GM18870 (cell line): ENCODE measurements at regions not wholly inside any gene's neighbourhood (a gene's known extent, or its start where the extent isn't known, plus 50 kb on each side); places are given as distances from the start of the nearest gene placed in this dataset.
"Not testable (repeated sequence)": the region's sequence is repeated elsewhere in the genome, so short reads cannot be mapped to it uniquely, and the experiment has no call there.

Experiments
- ATAC-seq: cut with Tn5 transposase; IDR thresholded peaks from one replicate; pipeline ENCODE4 v1.9.1; 2021; ENCODE audit warnings: moderate library complexity; ENCODE audit not compliant: unreplicated experiment

DNA sequence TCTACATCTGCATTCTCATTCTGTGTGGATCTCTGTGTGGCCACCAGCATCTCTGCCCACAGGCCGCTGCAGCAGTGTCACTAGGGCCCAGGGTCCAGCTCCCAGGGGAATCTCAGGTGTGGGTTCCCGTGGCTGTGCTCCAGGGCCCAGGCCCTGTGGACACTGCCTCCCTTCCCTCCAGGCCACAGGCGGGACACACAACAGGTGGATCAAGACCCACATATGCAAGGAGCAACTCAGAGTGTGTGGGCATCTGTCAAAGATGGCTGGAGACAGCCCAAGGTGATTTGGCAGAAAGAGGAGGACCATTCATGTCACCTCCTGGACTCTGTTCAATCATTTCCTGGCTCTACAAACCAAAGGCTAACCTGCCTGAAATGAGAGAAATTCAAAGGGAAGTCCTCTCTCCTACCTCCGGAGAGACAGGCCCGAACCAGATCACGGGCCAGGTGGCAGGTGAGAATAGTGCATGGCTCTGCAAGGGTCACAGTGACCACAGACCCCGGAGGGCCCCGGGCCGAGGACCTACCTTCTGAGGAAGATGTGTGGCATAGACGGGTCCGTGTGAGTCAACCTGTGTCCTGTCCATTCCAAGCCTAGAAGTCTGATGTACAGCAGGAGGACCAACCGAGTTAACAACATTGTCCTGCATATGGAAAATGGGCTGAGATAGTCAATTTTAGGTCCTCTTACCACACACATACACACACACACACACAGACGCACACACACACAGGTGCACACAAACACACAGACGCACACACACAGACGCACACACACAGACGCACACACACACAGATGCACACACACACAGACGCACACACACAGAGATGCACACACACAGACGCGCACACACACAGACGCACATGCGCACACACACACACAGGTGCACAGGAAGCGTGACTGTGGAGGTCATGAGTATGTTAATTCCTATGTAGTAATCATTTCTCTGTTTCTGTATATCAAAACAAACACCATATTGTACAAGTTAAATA lies 1068.5 kb downstream of the BRD1 start:
- ATAC-seq = no peak

DNA sequence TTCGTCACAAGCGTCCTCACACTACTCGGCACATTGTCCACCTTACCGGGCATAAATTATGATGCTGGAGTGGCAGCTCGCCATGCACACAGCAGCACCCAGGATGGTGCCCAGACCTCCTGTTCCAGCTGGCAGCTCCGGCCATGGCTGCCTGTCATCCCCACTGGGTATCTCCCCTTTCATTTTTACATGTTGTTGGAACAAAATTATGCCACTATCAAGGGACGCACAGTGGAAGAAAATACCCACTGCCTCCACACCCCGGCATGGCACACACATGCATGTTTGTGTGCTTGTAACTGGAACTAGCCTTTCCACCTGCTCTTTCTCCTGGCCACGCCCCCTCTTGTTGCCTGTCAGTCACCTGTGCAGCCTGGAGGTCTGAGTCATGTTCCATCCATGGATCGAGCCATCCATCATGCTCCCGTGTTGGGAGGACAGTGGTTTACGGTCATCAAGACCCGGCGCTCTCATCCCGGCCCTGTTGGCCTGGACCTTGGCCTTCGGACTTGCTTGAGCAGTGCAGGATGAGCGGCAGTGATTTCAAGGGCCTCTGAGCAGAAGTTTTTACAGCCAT lies 1069.6 kb downstream of the BRD1 start:
- ATAC-seq = no peak

DNA sequence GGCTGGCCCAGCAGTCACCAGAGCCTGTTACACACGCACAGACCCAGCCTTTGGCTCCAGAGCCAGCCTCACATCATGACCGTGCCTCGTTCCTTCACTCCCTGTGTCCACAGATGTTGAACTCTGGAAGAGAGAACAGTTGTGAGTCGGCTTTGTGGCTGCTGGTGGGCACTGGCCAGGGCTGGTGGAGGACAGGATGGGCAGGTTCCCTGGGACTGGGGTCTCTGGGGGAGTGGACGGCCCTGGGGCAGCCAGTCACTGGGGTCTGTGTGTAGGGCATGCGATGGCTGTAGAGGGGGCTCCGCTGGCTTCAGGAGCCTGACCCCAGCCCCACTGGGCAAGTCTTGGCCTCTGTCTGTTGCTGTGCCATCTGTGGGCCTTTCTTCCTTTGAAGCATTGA lies 1070.1 kb downstream of the BRD1 start:
- ATAC-seq = no peak

DNA sequence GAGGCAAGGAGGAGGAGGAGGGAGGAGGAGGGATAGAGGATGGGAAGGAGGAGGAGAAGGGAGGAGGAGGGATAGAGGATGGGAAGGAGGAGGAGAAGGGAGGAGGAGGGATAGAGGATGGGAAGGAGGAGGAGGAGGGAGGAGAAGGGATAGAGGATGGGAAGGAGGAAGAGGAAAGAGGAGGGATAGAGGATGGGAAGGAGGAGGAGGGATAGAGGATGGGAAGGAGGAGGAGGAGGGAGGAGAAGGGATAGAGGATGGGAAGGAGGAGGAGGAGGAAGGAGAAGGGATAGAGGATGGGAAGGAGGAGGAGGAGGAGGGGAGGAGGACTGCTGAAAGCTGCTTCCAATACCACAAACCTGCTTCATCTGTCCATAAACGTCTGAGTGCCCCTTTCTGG lies 1070.5 kb downstream of the BRD1 start:
- not testable (repeated sequence) for ATAC-seq

DNA sequence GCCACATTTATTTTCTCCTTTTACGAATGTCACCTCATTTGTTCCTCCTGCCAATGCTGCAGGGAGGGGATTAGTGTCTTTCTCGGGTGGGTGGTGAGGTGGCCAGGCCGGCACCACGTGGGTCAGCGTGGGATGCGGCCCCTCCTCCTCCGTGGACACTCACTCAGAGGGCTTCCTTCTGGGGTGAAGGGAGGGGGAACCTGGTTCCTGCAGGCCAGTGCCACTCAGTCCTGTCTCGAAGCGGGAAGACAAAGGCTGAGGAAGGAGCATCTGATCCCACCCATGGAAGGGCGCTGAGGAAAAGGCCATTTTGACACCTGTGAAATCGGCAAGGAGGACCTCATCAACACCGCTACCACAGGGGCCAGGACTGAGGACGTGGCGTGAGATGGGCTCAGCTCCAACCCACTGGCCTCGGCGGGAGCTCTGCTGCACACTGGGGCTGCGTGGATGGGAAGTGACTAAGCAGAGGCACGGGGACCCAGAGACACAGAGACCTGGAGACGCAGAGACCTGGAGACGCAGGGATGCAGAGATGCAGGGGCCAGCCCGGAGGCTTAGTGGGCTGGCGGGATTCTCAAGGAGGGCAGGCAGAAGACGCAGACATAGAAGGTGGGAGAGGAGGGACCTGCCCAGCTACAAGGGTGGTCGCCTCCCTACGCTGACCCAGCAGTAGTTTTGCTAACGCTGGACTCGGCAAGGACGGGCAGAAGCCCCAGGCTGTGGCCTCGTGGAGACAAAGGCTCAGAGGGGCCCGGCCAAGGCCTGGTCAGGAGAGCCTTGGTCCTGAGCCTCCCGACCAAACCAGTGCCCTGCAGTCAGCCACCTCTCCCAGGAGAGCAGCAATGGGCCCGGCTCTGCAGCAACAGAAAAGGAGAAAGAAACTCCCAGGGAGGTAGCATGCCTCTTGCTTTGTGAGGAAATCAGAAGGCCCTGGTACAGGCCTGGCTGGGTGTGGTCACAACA lies 1071.2 kb downstream of the BRD1 start:
- ATAC-seq = no peak

DNA sequence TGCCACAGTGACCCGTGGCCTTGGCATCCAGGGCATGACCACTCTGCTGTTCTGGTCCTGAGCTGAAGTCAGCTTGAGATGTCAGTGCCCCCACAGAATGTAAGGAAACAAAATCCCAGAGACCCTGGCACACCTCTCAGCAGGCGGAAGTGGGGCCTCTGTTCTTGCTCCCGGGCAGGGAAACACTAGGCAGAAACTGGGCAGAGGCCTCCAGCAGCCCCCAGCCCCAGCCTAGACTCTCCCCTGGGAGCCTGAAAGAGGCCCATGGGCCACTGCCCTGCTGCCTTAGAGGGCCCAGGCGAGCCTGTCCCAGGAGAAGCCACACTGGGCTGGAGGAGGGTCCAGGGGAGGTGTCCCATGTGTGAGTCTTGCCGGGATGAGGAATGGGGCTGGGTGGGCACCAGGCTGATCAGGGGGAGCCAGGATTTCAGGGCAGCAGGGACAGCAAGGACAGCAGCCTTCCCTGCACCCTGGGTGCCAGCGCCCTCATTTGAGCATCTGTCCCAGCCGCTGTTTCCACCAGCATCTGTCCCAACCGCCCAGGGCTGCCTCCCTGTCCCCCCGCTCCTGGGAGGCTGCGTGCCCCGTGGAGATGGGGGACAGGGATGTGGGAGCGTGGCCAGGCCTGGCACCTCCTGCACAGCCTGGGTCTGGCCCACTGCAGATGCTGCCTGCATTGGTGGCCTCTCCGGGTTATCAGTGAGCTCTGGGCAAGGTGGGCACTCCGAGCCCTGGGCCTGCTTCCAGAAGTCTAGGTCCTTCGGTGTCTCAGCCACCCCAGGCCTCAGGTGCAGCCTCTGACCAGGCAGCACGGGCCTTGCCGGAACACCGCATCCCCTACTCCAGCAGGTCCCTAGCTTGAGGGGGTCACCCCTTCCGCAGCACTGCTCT lies 1072.4 kb downstream of the BRD1 start:
- ATAC-seq = no peak

DNA sequence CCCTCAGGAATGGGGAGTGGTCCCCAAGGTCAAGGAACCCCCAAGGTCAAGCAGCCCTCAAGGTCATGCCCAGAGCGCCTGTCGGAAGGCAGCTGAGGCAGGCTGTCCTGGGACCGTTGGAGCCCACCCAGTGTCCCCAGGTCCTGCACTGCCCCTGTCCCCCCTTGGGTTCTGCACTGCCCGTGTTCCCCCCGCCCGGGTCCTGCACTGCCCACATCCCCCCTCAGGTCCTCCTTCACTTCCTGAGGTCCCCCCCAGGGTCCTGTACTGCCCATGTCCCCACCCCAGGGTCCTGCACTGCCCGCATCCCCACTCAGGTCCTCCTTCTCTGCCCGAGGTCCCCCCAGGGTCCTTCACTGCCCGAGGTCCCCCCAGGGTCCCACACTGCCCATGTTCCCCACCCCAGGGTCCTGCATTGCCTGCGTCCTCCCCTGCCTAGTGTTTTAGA lies 1073.0 kb downstream of the BRD1 start:
- no peak for ATAC-seq

DNA sequence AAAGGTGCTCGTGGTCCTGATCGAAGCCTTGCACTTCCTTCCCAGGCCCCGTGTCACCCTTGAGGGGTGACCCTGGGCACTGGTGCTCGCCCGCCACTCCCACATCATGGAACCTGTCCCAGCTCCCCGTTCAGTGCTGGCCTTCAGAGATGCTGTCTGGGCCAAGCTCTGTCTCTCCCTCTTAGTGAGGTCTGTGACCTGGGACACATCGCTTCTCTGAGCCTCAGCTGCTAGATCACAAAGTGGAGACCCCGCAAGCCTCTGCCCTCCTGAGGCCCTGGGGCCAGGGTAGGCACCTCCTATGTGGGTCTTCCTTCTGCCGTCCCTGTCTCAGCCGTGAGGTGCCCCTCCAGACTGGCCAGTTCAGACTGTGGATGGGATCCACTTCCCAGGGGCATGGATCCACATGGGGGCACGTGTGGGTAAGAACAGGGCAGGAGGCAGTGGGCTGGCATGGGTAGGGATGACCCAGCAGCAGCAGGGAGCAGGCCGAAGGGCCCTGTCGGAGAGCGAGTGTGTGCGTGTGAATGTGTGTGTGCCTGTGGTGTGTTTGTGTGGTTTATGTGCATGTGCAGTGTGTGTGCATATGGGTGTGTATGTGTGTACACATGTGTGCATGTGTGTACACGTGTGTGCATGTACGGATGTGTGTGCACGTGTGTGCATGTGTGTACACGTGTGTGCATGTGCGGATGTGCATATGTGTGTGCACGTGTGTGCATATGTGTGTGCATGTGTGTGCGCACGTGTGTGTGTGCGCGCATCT lies 1073.7 kb downstream of the BRD1 start:
- ATAC-seq = no peak

DNA sequence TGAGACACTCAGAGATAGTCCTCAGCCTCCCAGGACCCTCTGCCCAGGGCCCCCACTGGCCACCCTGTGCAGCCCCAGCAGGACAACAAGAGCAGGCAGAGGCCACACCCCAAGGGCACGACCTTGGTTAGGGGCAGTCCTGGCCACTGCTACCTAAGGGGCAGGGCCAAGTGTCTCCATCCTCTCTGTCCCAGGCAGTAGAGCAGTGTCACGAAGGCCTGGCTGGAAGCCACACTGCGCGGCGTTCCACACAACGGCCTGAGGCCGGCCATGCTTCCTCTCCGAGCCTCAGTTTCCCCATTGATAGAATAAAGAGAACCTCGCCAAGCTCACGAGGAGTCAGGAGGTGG lies 1074.3 kb downstream of the BRD1 start:
- no peak for ATAC-seq

DNA sequence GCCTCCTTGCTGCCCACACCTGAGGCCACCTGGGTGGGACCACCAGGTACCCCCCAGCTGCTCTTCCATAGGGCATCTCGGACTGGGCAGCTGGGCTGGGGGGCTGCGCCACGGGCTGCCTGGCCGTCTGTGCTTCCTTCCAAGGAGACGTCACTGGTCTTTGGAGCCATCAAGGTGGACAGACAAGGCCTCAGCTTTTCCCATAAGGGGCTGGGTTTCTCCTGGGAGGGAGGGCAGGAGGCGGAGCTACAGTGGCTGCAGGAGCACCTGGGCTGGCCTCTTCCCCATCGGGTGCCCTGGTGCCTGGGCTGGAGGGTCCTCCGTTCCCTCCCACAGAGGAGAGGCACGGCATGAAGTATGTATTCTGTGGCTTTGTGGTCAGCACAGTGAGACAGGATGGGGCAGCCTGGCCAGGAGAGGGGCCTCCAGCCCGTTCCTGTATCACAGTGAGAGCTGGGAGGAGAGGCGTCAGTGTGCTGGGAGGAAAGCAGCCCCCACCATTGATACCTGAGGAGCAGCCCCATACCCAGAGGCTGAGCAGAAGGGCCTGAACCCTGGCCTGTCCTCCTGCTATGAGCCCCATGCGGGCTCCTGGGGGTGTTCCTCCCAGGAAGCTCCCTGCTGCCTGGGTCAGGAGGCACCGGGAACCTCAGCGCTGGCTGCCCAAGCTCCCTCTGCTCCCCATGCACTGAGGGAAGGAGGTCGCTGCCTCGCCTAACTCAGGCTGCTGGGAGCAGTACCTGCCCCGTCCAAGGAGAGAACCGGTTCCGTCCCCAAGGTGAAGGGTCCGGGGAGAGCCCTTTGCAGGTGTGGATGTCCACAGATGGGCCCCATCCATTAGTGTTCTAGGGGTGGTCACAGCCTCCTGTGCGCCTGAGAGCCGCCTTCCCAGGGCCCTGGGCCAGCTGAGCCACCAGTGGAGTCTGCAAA lies 1075.0 kb downstream of the BRD1 start:
- no peak for ATAC-seq

DNA sequence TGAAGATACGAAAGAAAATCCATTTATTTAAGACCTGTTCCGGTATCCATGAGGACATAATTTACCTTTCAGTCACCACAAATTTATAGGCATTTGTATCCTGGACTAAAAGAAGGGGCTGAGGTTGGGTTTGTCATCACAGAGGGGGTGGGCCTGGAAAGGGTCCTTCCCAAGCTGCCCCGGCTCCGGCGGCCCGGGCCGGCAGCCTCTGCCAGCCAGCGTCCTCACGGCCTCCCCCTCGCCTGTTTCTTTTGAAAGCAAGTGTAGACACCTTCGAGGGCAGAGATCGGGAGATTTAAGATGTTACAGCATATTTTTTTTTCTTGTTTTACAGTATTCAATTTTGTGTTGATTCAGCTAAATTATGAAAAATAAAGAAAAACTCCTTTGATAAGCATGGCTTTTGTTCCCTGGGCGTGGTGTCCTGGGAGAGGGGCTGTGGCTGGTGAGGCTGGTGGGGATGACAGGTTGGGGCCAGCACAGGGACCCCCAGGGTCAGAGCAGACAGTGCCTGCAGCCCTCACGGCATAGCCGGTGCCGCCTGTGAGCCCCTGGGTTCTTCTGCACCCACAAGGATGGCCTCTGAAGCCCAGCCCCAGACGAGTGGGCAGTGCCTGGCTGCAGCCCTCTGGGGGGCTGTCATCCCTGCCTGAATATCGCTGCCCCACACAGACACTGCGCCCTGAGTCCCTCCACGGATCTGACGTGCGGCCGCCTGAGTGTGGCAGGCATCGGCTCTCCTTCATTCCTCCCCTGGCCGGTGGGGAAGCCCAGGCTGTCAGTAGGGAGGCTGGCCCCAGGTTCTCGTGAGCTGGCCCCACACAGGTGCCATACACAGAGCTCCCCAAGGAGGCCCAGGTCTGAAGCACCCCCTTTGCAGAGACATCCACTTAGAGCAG lies 1075.9 kb downstream of the BRD1 start:
- ATAC-seq = no peak

DNA sequence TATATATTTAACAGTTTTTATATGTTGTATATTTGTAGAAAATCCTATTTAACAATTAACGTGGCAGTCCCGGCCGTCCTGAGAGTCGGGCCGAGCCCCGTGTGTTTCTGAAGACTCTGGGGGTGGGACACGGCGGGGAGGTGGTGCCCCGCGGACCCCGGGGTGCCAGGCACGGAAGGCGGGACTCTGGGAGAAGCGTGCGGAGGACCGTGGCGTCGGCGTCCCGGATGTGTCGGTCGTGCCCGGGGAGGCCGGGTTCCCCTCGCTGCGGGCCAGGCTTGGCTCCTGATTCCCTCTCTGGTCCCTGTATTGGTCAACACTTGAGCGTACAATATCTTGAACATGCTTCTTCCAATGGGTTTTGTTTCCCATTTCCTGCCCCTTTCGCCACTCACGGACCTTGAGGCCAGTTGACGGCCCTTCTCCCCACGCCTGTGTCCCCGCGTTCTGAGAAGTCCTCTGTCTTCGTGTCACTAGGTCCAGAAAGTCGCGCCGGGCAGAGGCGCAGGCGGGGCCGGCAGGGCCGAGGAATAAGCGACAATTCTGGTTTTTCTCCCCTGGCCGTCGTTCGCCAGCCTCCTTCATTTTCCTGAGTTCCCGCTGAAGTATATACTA lies 1076.7 kb downstream of the BRD1 start:
- no peak for ATAC-seq

DNA sequence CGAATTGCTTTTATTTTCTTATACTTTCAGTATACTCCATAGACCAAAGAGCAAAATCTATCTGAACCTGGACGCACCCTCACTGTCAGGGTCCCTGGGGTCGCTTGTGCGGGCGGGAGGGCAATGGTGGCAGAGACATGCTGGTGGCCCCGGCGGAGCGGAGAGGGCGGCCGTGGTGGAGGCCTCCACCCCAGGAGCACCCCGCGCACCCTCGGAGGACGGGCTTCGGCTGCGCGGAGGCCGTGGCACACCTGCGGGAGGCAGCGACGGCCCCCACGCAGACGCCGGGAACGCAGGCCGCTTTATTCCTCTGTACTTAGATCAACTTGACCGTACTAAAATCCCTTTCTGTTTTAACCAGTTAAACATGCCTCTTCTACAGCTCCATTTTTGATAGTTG lies 1077.4 kb downstream of the BRD1 start:
- ATAC-seq = no peak

DNA sequence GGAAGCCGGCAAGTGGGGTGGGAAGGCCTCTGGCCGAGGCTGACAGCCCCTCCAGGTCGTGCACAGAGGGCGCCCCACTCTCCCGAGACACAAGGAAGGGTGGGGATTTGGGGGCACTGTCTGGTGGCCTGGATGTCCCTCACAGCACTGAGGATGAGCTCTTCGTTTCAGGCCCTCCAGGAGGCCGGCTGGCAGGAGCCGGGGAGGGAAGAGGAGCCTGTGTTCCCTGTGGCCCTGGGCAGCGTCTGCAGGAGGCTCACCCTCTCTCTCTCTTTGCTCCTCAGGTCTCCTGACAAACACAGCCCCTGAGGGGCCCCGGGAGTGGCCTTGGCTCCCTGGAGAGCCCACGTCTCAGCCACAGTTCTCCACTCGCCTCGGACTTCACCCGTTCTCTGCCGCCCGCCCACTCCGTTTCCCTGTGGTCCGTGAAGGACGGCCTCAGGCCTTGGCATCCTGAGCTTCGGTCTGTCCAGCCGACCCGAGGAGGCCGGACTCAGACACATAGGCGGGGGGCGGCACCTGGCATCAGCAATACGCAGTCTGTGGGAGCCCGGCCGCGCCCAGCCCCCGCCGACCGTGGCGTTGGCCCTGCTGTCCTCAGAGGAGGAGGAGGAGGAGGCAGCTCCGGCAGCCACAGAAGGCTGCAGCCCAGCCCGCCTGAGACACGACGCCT lies 1078.0 kb downstream of the BRD1 start:
- no peak for ATAC-seq

DNA sequence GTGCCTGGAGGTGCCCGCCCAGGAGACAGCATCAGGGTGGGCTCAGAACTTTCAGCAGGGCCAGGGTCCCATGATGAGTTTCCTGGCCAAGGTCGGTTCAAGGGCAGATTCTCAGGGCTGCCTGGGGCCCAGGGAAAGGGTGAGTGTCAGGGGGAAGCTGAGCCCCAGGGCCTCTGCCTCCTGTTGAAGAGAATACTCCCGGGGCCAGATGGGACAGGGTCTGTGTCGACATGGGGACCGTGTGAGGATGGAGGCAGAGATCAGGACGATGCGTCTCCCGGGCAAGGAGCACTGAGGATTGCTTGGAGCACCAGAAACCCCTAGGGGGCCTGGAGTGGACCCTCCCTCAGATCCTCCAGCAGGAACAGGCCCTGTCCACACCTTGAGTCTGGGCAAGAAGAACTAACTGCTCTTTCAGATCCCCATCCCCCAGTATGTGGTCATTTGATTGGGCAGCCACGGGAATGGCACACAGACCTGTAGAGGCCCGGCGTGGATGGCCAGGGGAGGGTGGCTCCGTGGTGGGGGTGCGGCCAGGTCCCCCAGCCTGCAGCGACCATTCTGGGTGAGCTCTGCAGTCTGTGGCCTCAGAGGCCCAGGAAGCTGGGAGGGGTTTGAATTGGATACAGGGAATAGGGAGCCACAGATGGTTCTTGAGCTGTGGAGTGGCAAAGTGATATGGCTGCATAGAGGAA lies 1078.7 kb downstream of the BRD1 start:
- ATAC-seq = no peak
